D721Med (cell line): ENCODE measurements at regions not wholly inside any gene's neighbourhood (a gene's known extent, or its start where the extent isn't known, plus 50 kb on each side); places are given as distances from the start of the nearest gene placed in this dataset.

Experiments
- DNase-seq: peaks from one replicate; pipeline ENCODE4 v3.0.0; 2011; ENCODE audit warnings: low spot score; ENCODE audit not compliant: insufficient read length
- FAIRE-seq: peaks from 2 replicates; lab custom pipeline; 2011; peaks lifted over from hg19 to GRCh38; lab: Jason Lieb, UNC
- TF ChIP-seq, protein P1 (sequence below): IDR thresholded peaks from 2 replicates; pipeline ENCODE4 v1.5.1; 2012; ENCODE audit warnings: mild to moderate bottlenecking, control low read depth; ENCODE audit not compliant: insufficient read depth; ENCODE audit errors: missing control alignments

- FAIRE-seq = no peak
- TF ChIP-seq, protein P1, sequence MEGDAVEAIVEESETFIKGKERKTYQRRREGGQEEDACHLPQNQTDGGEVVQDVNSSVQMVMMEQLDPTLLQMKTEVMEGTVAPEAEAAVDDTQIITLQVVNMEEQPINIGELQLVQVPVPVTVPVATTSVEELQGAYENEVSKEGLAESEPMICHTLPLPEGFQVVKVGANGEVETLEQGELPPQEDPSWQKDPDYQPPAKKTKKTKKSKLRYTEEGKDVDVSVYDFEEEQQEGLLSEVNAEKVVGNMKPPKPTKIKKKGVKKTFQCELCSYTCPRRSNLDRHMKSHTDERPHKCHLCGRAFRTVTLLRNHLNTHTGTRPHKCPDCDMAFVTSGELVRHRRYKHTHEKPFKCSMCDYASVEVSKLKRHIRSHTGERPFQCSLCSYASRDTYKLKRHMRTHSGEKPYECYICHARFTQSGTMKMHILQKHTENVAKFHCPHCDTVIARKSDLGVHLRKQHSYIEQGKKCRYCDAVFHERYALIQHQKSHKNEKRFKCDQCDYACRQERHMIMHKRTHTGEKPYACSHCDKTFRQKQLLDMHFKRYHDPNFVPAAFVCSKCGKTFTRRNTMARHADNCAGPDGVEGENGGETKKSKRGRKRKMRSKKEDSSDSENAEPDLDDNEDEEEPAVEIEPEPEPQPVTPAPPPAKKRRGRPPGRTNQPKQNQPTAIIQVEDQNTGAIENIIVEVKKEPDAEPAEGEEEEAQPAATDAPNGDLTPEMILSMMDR = no peak
- DNase-seq = no peak
Measured at GRCh38 chr4:3343358-3343757, 50.5 kb downstream of the RGS12 start.

- TF ChIP-seq, protein P1 = no peak
- no peak for DNase-seq
- no peak for FAIRE-seq
Measured at GRCh38 chr4:3344104-3344503, 51.3 kb downstream of the RGS12 start.

DNA sequence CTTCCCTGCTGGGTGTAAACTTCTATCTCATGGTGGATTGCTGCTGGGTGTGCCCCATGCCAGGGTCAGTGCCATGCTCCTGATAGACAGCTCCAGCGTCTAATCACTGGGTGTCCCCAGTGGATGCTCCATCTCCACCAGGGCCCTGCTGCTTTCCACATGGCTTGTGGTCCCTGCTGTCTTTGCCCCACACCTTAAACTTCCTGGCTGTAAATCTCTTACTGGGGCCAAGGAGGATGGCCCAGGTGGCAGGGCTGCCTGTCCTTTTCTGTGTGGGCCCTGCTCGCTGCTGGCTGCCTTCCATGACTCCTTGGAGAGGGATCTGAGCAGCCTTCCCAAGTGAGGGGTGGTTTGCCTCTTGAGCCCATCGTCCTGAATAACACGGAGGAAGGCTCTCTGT is 51.8 kb downstream of the RGS12 start:
- DNase-seq (no peak), FAIRE-seq (no peak)
- TF ChIP-seq, protein P1 = no peak

- FAIRE-seq (no peak), DNase-seq (no peak)
- TF ChIP-seq, protein P1 = no peak
Measured at GRCh38 chr4:3345384-3345783, 52.6 kb downstream of the RGS12 start.

DNA sequence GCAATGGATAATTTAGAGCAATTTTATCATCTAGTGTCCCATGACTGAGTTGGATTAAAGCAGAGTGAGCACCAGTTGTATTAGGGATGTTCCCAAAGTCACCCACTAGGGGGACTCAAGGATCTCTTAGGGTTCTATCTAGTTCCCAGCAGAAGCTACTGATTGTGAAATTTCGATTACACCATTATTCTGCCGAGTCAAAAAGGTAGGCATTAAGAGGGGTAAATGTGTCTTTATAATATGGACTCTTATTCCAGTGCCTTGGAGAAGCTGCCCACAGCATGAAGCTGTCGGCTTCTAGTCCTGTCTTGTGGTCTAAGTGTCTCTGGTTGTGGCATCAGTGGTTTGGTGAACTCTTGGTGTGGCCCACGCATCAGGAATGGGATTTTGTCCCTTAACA is 53.3 kb downstream of the RGS12 start:
- no peak for FAIRE-seq
- TF ChIP-seq, protein P1 = peak; percentile 78
- DNase-seq = no peak

DNA sequence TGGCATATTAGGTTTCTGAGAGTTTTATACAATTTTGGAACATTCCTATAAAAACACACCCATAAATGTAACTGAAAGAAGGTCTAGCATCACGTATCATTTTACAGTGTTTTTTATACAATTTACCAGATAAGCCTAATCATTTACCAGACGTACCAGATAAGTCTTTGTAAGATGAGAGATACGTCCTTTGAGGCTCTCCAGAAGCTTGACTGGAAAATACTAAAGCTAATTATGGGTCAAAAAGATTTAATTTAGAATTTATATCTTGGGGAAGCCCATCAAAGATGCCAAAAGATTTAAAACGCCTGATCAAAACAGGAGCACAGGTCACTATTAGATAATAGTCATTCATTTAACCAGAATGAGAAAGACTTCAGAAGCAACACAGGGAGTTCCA is 55.0 kb downstream of the RGS12 start:
- TF ChIP-seq, protein P1 = no peak
- FAIRE-seq (no peak), DNase-seq (no peak)

DNA sequence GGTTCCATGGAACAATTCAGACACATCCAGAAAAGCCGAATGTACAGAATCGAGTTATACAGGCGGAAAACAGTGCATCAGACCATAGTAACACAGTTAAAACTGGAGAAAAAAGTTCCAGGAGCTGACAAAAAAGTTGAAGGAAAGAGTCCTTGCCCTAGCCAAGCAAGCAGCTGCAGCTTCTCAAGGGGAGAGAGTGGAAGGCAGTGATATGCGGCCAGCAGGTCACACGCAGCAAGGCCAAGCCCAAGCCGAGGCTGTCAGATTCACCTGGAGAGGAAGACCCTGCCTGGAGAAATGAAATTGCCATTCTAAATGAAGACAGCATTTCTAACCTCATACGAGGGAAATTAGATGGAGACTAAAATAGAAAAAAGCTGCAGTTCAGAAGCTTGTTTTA is 55.8 kb downstream of the RGS12 start:
- FAIRE-seq = no peak
- TF ChIP-seq, protein P1 = no peak

More for the DNA sequence above, 55.8 kb downstream of the RGS12 start:
- no peak for DNase-seq
